ENCODE measurements at regions not wholly inside any gene's neighbourhood (a gene's known extent, or its start where the extent isn't known, plus 50 kb on each side); places are given as distances from the start of the nearest gene placed in this dataset.

GRCh38 chr6:6781172-6781872 is 192.8 kb downstream of the LY86 start:
- TF ChIP-seq CTCF (IDR thresholded peaks at IDR 0.05), result no peak
- TF ChIP-seq POLR2A (IDR thresholded peaks at IDR 0.05), result no peak
